ENCODE measurements at regions not wholly inside any gene's neighbourhood (a gene's known extent, or its start where the extent isn't known, plus 50 kb on each side); places are given as distances from the start of the nearest gene placed in this dataset.

- DNase-seq = no peak
Observed at GRCh38 chr15:93247466-93248121, 158.6 kb upstream of the RGMA start.

GRCh38 chr15:93246266-93247242, 157.5 kb upstream of the RGMA start:
- no peak for DNase-seq

GRCh38 chr15:93245661-93246042, 156.6 kb upstream of the RGMA start:
- no peak for DNase-seq

- no peak for DNase-seq
Observed at GRCh38 chr15:93244696-93245660, 156.0 kb upstream of the RGMA start.

- DNase-seq = no peak
Observed at GRCh38 chr15:93243573-93243972, 154.6 kb upstream of the RGMA start.

- DNase-seq = no peak
Observed at GRCh38 chr15:93241696-93242585, 152.9 kb upstream of the RGMA start.

GRCh38 chr15:93239993-93240392, 151.0 kb upstream of the RGMA start:
- DNase-seq = no peak

- no peak for DNase-seq
Observed at GRCh38 chr15:93239591-93239990, 150.6 kb upstream of the RGMA start.

- no peak for DNase-seq
Observed at GRCh38 chr15:93238641-93239040, 149.6 kb upstream of the RGMA start.

- no peak for DNase-seq
Observed at GRCh38 chr15:93235926-93236780, 147.1 kb upstream of the RGMA start.

- DNase-seq = no peak
Observed at GRCh38 chr15:93235269-93235668, 146.3 kb upstream of the RGMA start.

- DNase-seq = no peak
Observed at GRCh38 chr15:93233710-93234109, 144.7 kb upstream of the RGMA start.

- DNase-seq = no peak
Observed at GRCh38 chr15:93232845-93233244, 143.8 kb upstream of the RGMA start.

GRCh38 chr15:93231994-93232393, 143.0 kb upstream of the RGMA start:
- DNase-seq = no peak

GRCh38 chr15:93231261-93231925, 142.4 kb upstream of the RGMA start:
- no peak for DNase-seq

GRCh38 chr15:93228546-93228945, 139.5 kb upstream of the RGMA start:
- DNase-seq = no peak

- DNase-seq = no peak
Observed at GRCh38 chr15:93223803-93224202, 134.8 kb upstream of the RGMA start.

GRCh38 chr15:93221759-93222158, 132.7 kb upstream of the RGMA start:
- no peak for DNase-seq

- DNase-seq = no peak
Observed at GRCh38 chr15:93219859-93220420, 130.9 kb upstream of the RGMA start.

- no peak for DNase-seq
Observed at GRCh38 chr15:93217343-93217742, 128.3 kb upstream of the RGMA start.
